PC-9 (cell line): ENCODE measurements at regions not wholly inside any gene's neighbourhood (a gene's known extent, or its start where the extent isn't known, plus 50 kb on each side); places are given as distances from the start of the nearest gene placed in this dataset.
"Not testable (repeated sequence)": the region's sequence is repeated elsewhere in the genome, so short reads cannot be mapped to it uniquely, and the experiment has no call there.

Source experiments
- BruUV-seq: library from RNA; stranded (reverse); fragments of 400-500 nt; replicated peaks from 2 replicates; lab custom pipeline; 2021; lab: Mats Ljungman, UMichigan
- CTCF ChIA-PET: fragments of 300-600 bp; sonication (Branson Sonifier 250); formaldehyde crosslinking; loops from one replicate; lab custom pipeline; 2022; ENCODE audit warnings: antibody characterized with exemption; lab: Charles Lee
- POLR2A ChIA-PET: fragments of 300-600 bp; sonication (Branson Sonifier 250); formaldehyde crosslinking; loops from one replicate; lab custom pipeline; 2022; ENCODE audit warnings: antibody characterized with exemption; ENCODE audit not compliant: unreplicated experiment; lab: Charles Lee
- DNase-seq, 2 experiments: peaks; one replicate each; pipeline versions ENCODE4 v3.0.0 to v3.0.0-alpha.2; 2015 to 2022; ENCODE audit warnings: mixed read lengths in 1 of 2
- H2AFZ ChIP-seq: fragments of 200-600 bp; sonication (generic); 2 replicates; pipeline ENCODE4 v1.8.1; 2017; ENCODE audit warnings: antibody characterized with exemption
- H3F3A ChIP-seq: fragments of 200-600 bp; sonication (generic); 2 replicates; pipeline ENCODE4 v1.8.1; 2017; ENCODE audit warnings: antibody characterized with exemption, mild to moderate bottlenecking, low read depth; ENCODE audit not compliant: insufficient read depth
- H3K27ac ChIP-seq: fragments of 200-600 bp; sonication (generic); 2 replicates; pipeline ENCODE4 v1.6.1; 2016; ENCODE audit warnings: mixed run types
- H3K27me3 ChIP-seq: fragments of 200-600 bp; sonication (generic); 2 replicates; pipeline ENCODE4 v1.6.1; 2016; ENCODE audit warnings: low read depth, mixed run types; ENCODE audit not compliant: insufficient read depth
- H3K36me3 ChIP-seq: fragments of 200-600 bp; sonication (generic); 2 replicates; pipeline ENCODE4 v1.6.1; 2016; ENCODE audit warnings: low read depth, mixed run types
- H3K4me1 ChIP-seq: fragments of 200-600 bp; sonication (generic); replicated peaks from 2 replicates; pipeline ENCODE4 v1.6.1; 2016; ENCODE audit warnings: mixed run types; ENCODE audit not compliant: insufficient read depth
- H3K4me2 ChIP-seq: fragments of 200-600 bp; sonication (generic); 2 replicates; pipeline ENCODE4 v1.6.1; 2017; ENCODE audit warnings: mixed run types
- H3K4me3 ChIP-seq: fragments of 200-600 bp; sonication (generic); 2 replicates; pipeline ENCODE4 v1.6.1; 2016; ENCODE audit warnings: mixed run types
- H3K79me2 ChIP-seq: fragments of 200-600 bp; sonication (generic); 2 replicates; pipeline ENCODE4 v1.6.1; 2017; ENCODE audit warnings: low read depth, mixed run types
- H3K9me2 ChIP-seq: fragments of 200-600 bp; sonication (generic); 2 replicates; pipeline ENCODE4 v1.8.1; 2017; ENCODE audit warnings: mild to moderate bottlenecking; ENCODE audit not compliant: insufficient read depth
- H3K9me3 ChIP-seq: fragments of 200-600 bp; sonication (generic); 2 replicates; pipeline ENCODE4 v1.8.1; 2016; ENCODE audit warnings: low read depth; ENCODE audit not compliant: insufficient read depth
- H4K20me1 ChIP-seq: fragments of 200-600 bp; sonication (generic); 2 replicates; pipeline ENCODE4 v1.8.1; 2017; ENCODE audit not compliant: insufficient read depth
- EZH2 ChIP-seq: fragments of 200-600 bp; sonication (generic); IDR thresholded peaks from 2 replicates; pipeline ENCODE4 v1.8.0; 2017; ENCODE audit warnings: antibody characterized with exemption, low read depth
- intact Hi-C: fragments of 100-400 bp; cut with micrococcal nuclease; formaldehyde crosslinking; loops from one replicate; pipeline ENCODE4 v1.10.0; 2022; ENCODE audit not compliant: unreplicated experiment
- TF ChIP-seq, protein P1 (sequence below): fragments of 200-600 bp; sonication (generic); conservative IDR thresholded peaks from 2 replicates; pipeline ENCODE4 v1.6.1; 2017; ENCODE audit warnings: mixed run types, antibody characterized with exemption, mild to moderate bottlenecking, moderate library complexity

DNA sequence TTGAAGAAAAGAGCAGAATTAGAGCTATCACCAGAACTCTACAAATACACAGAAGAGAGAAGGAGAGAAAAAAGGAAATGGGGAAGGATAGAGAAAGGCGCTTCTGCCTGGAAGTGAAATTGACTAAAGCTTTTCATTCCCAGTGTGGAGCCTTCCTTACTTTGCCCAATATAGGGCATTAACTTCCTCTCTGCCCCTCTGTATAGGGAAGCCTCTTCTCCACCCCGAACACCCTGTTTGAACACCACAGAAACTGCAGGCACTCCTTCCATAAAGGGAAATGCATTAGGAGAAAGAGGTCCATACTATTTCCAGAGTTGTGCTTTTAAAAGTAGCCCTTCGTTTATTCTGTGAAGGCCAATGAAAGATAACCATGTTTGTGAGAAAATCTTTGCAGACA lies 248.5 kb downstream of the RAP2B start:
- ChIA-PET POLR2A (no interaction called here), CTCF (no interaction called here)
- no peak for DNase-seq
- no peak overlapping the region for H3K4me3 ChIP-seq
- no TSS peak for BruUV-seq
- H2AFZ ChIP-seq, result peak overlapping the region; percentile 36; the same call in 1 of the 2 replicates
- no peaks in the 10 kb centered on the region for H3K36me3 ChIP-seq
- no peaks in the 10 kb centered on the region for H3F3A ChIP-seq
- no peaks in the 10 kb centered on the region for H3K4me1 ChIP-seq
- TF ChIP-seq, protein P1, sequence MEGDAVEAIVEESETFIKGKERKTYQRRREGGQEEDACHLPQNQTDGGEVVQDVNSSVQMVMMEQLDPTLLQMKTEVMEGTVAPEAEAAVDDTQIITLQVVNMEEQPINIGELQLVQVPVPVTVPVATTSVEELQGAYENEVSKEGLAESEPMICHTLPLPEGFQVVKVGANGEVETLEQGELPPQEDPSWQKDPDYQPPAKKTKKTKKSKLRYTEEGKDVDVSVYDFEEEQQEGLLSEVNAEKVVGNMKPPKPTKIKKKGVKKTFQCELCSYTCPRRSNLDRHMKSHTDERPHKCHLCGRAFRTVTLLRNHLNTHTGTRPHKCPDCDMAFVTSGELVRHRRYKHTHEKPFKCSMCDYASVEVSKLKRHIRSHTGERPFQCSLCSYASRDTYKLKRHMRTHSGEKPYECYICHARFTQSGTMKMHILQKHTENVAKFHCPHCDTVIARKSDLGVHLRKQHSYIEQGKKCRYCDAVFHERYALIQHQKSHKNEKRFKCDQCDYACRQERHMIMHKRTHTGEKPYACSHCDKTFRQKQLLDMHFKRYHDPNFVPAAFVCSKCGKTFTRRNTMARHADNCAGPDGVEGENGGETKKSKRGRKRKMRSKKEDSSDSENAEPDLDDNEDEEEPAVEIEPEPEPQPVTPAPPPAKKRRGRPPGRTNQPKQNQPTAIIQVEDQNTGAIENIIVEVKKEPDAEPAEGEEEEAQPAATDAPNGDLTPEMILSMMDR, result no peak
- TF ChIP-seq EZH2, result no peak
- H3K27me3 ChIP-seq, result no peaks in the 10 kb centered on the region
- intact Hi-C loops, result no loop called here
- H4K20me1 ChIP-seq, result no peaks in the 10 kb centered on the region
- 0 out of 2 replicates have a peak, but pooled peaks cover 4% of the 10 kb centered on the region for H3K9me2 ChIP-seq
- H3K79me2 ChIP-seq, result no peaks in the 10 kb centered on the region
- H3K4me2 ChIP-seq, result no peak overlapping the region
- no peak overlapping the region for H3K27ac ChIP-seq
- H3K9me3 ChIP-seq, result no peaks in the 10 kb centered on the region

DNA sequence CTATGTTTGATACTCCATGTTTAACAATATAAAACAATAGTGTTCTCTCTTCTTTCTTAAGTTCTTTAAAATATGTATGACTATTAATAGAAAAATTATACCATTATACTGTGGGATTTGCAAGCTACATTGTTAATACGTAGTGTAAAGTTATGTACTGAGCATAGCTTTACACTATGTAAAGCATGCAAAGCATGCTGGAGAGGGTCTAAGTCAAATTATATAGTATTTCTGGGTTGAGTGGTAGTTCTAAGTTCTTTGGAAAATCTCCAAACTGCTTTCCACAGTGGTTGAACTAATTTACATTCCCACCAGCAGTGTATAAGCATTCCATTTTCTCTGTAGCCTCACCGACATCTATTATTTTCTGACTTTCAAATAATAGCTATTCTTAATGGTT lies 253.0 kb downstream of the RAP2B start:
- no peaks in the 10 kb centered on the region for H3K27me3 ChIP-seq
- H3K9me2 ChIP-seq, result 0 out of 2 replicates have a peak, but pooled peaks cover 4% of the 10 kb centered on the region
- no peaks in the 10 kb centered on the region for H3K79me2 ChIP-seq
- no peak overlapping the region for H3K4me3 ChIP-seq
- BruUV-seq, result no TSS peak
- H3K27ac ChIP-seq, result no peak overlapping the region
- intact Hi-C loops, result no loop called here
- POLR2A ChIA-PET, result no interaction called here
- no peaks in the 10 kb centered on the region for H3K4me1 ChIP-seq
- peaks cover 10% of the 10 kb centered on the region for H3K9me3 ChIP-seq
- CTCF ChIA-PET, result no interaction called here
- H3K4me2 ChIP-seq, result no peak overlapping the region
- no peaks in the 10 kb centered on the region for H4K20me1 ChIP-seq
- H2AFZ ChIP-seq, result no peak overlapping the region
- DNase-seq, result no peak
- H3K36me3 ChIP-seq, result no peaks in the 10 kb centered on the region
- TF ChIP-seq, protein P1, result no peak
- no peak for TF ChIP-seq EZH2
- no peaks in the 10 kb centered on the region for H3F3A ChIP-seq

DNA sequence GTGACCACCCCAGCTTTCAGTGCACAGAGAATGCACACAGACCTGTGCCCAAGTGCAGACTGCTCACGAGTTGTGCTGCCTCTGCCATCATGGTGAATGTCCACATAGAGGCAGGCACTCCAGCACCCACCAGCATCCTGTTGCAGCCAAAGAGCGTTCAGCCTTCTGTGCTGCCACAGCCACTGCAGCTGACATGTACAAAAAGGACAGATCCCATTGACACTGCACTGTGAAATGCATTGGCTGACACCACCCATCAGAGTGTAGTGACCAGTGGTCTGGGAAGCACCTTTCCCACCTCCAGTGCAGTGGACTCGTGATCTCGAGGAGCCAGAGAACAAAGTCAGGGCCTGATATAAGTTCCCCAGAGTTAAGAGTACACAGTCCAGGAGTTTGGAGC lies 260.3 kb downstream of the RAP2B start:
- Histone ChIP-seq H3K4me3 (no peak overlapping the region), H3K9me2 (no peaks in the 10 kb centered on the region), H2AFZ (no peak overlapping the region), H3K27me3 (no peaks in the 10 kb centered on the region), H3K36me3 (no peaks in the 10 kb centered on the region), H3K27ac (no peak overlapping the region), H3K9me3 (peaks cover 10% of the 10 kb centered on the region), H3K4me2 (no peak overlapping the region), H4K20me1 (no peaks in the 10 kb centered on the region), H3K79me2 (no peaks in the 10 kb centered on the region), H3K4me1 (no peaks in the 10 kb centered on the region), H3F3A (no peaks in the 10 kb centered on the region)
- TF ChIP-seq, protein P1, result no peak
- no peak for TF ChIP-seq EZH2
- BruUV-seq, result no TSS peak
- POLR2A ChIA-PET, result no interaction called here
- DNase-seq, result no peak
- CTCF ChIA-PET, result no interaction called here
- intact Hi-C loops, result no loop called here

DNA sequence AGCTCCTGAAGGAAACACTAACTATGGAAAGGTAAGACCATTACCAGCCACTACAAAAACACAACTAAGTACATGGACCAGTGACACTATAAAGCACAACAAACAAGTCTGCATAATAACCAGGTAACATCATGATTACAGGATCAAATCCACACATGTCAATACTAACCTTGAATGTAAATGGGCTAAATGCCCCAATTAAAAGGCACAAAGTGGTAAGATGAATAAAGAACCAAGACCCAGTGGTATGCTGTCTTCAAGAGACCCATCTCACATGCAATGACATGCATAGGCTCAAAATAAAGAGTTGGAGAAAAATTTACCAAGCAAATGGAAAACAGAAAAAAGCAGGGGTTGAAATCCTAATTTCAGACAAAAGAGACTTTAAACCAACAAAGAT lies 261.8 kb downstream of the RAP2B start:
- H3K27ac ChIP-seq, H3K27me3 ChIP-seq, H3F3A ChIP-seq, H3K4me3 ChIP-seq, H2AFZ ChIP-seq, H3K4me1 ChIP-seq, H3K9me2 ChIP-seq, POLR2A ChIA-PET, BruUV-seq, H3K4me2 ChIP-seq, H3K9me3 ChIP-seq, intact Hi-C loops, DNase-seq, H4K20me1 ChIP-seq, H3K36me3 ChIP-seq, CTCF ChIA-PET, H3K79me2 ChIP-seq: not testable (repeated sequence)
